ENCODE measurements at regions not wholly inside any gene's neighbourhood (a gene's known extent, or its start where the extent isn't known, plus 50 kb on each side); places are given as distances from the start of the nearest gene placed in this dataset.

DNA sequence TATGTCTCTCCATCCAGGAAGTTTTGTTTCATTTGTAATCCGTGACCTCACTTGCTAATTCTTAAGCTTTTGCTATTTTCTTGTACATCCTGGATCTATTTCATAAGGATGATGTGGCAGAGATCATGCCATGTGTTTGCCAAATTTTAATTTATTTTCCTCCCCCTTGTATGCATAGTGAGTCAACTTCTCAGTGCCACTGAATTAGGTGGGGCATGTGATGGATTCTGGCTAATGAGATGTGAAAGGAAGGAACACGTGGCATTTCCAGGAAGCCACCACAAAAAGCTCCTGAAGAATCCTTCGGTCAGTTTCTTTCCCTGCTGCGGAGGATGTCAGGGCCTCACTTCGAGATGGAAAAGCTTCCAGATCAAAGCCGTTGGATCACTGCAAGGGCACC is 86.2 kb upstream of the PRL start:
- TF ChIP-seq ZNF263 (CRISPR knock-in tag; IDR thresholded peaks at IDR 0.05; ENCODE audit: low read depth) (no peak), TP53 (CRISPR knock-in tag; IDR thresholded peaks at IDR 0.05) (no peak), ZNF121 (CRISPR knock-in tag; IDR thresholded peaks at IDR 0.05) (no peak), TCF7 (CRISPR knock-in tag; IDR thresholded peaks at IDR 0.05; ENCODE audit: low read depth) (no peak), ZNF512 (CRISPR knock-in tag; IDR thresholded peaks at IDR 0.05; ENCODE audit: borderline replicate concordance) (no peak)
- TF ChIP-seq, protein P1, sequence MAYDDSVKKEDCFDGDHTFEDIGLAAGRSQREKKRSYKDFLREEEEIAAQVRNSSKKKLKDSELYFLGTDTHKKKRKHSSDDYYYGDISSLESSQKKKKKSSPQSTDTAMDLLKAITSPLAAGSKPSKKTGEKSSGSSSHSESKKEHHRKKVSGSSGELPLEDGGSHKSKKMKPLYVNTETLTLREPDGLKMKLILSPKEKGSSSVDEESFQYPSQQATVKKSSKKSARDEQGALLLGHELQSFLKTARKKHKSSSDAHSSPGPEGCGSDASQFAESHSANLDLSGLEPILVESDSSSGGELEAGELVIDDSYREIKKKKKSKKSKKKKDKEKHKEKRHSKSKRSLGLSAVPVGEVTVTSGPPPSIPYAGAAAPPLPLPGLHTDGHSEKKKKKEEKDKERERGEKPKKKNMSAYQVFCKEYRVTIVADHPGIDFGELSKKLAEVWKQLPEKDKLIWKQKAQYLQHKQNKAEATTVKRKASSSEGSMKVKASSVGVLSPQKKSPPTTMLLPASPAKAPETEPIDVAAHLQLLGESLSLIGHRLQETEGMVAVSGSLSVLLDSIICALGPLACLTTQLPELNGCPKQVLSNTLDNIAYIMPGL (CRISPR knock-in tag; IDR thresholded peaks at IDR 0.05): no peak
- TF ChIP-seq, protein P2, sequence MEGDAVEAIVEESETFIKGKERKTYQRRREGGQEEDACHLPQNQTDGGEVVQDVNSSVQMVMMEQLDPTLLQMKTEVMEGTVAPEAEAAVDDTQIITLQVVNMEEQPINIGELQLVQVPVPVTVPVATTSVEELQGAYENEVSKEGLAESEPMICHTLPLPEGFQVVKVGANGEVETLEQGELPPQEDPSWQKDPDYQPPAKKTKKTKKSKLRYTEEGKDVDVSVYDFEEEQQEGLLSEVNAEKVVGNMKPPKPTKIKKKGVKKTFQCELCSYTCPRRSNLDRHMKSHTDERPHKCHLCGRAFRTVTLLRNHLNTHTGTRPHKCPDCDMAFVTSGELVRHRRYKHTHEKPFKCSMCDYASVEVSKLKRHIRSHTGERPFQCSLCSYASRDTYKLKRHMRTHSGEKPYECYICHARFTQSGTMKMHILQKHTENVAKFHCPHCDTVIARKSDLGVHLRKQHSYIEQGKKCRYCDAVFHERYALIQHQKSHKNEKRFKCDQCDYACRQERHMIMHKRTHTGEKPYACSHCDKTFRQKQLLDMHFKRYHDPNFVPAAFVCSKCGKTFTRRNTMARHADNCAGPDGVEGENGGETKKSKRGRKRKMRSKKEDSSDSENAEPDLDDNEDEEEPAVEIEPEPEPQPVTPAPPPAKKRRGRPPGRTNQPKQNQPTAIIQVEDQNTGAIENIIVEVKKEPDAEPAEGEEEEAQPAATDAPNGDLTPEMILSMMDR (IDR thresholded peaks at IDR 0.05): no peak
- TF ChIP-seq, protein P3, sequence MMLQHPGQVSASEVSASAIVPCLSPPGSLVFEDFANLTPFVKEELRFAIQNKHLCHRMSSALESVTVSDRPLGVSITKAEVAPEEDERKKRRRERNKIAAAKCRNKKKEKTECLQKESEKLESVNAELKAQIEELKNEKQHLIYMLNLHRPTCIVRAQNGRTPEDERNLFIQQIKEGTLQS (CRISPR knock-in tag; conservative IDR thresholded peaks at IDR 0.05): no peak
